Astrocyte (in vitro differentiated cells and primary cell): ENCODE measurements at regions not wholly inside any gene's neighbourhood (a gene's known extent, or its start where the extent isn't known, plus 50 kb on each side); places are given as distances from the start of the nearest gene placed in this dataset.

Experiments used
- DNase-seq: peaks from one replicate; pipeline ENCODE4 v3.0.0-alpha.2; 2010; ENCODE audit warnings: low read depth
- FAIRE-seq: peaks from 2 replicates; lab custom pipeline; 2011; peaks lifted over from hg19 to GRCh38; lab: Jason Lieb, UNC
- H2AFZ ChIP-seq: 2 replicates; pipeline ENCODE4 v1.6.0; 2012; ENCODE audit warnings: low read depth, low read length, inconsistent platforms
- H3K27ac ChIP-seq: 2 replicates; pipeline ENCODE4 v1.5.1; 2011; ENCODE audit warnings: low read depth, low read length, inconsistent platforms
- H3K27me3 ChIP-seq: 2 replicates; pipeline ENCODE4 v1.6.0; 2011; ENCODE audit warnings: low read length, inconsistent platforms; ENCODE audit not compliant: insufficient read depth
- H3K36me3 ChIP-seq: 2 replicates; pipeline ENCODE4 v1.5.1; 2011; ENCODE audit warnings: low read length, inconsistent platforms; ENCODE audit not compliant: insufficient read depth
- H3K4me1 ChIP-seq: 2 replicates; pipeline ENCODE4 v1.5.1; 2011; ENCODE audit warnings: low read length, inconsistent platforms; ENCODE audit not compliant: insufficient read depth
- H3K4me2 ChIP-seq: 2 replicates; pipeline ENCODE4 v1.6.0; 2012; ENCODE audit warnings: low read length, inconsistent platforms
- H3K4me3 ChIP-seq: 2 replicates; pipeline ENCODE4 v1.5.1; 2011; ENCODE audit warnings: low read depth, mild to moderate bottlenecking, low read length, inconsistent platforms; ENCODE audit not compliant: insufficient read depth
- H3K79me2 ChIP-seq: 2 replicates; pipeline ENCODE4 v1.6.0; 2012; ENCODE audit warnings: mild to moderate bottlenecking, low read length, inconsistent platforms; ENCODE audit not compliant: insufficient read depth
- H3K9ac ChIP-seq: 2 replicates; pipeline ENCODE4 v1.6.0; 2012; ENCODE audit warnings: mild to moderate bottlenecking, low read length, inconsistent platforms
- H3K9me3 ChIP-seq: 2 replicates; pipeline ENCODE4 v1.5.1; 2012; ENCODE audit warnings: low read depth, mild to moderate bottlenecking, low read length, inconsistent platforms; ENCODE audit not compliant: insufficient read depth
- H4K20me1 ChIP-seq: 2 replicates; pipeline ENCODE4 v1.6.0; 2012; ENCODE audit warnings: low read length, inconsistent platforms; ENCODE audit not compliant: insufficient read depth
- H3K27ac Mint-ChIP-seq: one replicate; pipeline ENCODE4 v1.8.0; 2021; ENCODE audit warnings: mild to moderate bottlenecking, mixed read lengths; ENCODE audit not compliant: unreplicated experiment
- H3K27me3 Mint-ChIP-seq: one replicate; pipeline ENCODE4 v1.8.0; 2021; ENCODE audit warnings: low read depth, mixed read lengths; ENCODE audit not compliant: unreplicated experiment
- H3K36me3 Mint-ChIP-seq: one replicate; pipeline ENCODE4 v1.8.0; 2021; ENCODE audit warnings: low read depth, mixed read lengths; ENCODE audit not compliant: unreplicated experiment
- H3K4me1 Mint-ChIP-seq: one replicate; pipeline ENCODE4 v1.8.0; 2021; ENCODE audit warnings: low read depth, mixed read lengths; ENCODE audit not compliant: unreplicated experiment
- H3K4me3 Mint-ChIP-seq: one replicate; pipeline ENCODE4 v1.8.0; 2021; ENCODE audit warnings: mild to moderate bottlenecking, moderate library complexity, mixed read lengths; ENCODE audit not compliant: unreplicated experiment
- H3K9me3 Mint-ChIP-seq: one replicate; pipeline ENCODE4 v1.8.0; 2021; ENCODE audit warnings: mild to moderate bottlenecking, mixed read lengths; ENCODE audit not compliant: unreplicated experiment
- EZH2 ChIP-seq: IDR thresholded peaks from 2 replicates; pipeline ENCODE4 v1.6.1; 2012; ENCODE audit warnings: mild to moderate bottlenecking, low read length, inconsistent platforms; ENCODE audit not compliant: insufficient read depth
- TF ChIP-seq, protein P1 (sequence below): IDR thresholded peaks from 2 replicates; pipeline ENCODE4 v1.5.1; 2011; ENCODE audit warnings: low read depth, mild to moderate bottlenecking, inconsistent platforms, low read length, moderate library complexity; ENCODE audit not compliant: insufficient read depth

- Mint-ChIP-seq H3K27me3 (peaks cover 9% of the 10 kb centered on the region), H3K36me3 (no peaks in the 10 kb centered on the region), H3K4me3 (no peak overlapping the region), H3K4me1 (peaks cover 12% of the 10 kb centered on the region), H3K9me3 (peaks cover under 1% of the 10 kb centered on the region), H3K27ac (no peak overlapping the region)
- no peaks in the 10 kb centered on the region for H3K27me3 ChIP-seq
- H3K9ac ChIP-seq = no peak overlapping the region
- no peak for FAIRE-seq
- no peak overlapping the region for H2AFZ ChIP-seq
- TF ChIP-seq, protein P1, sequence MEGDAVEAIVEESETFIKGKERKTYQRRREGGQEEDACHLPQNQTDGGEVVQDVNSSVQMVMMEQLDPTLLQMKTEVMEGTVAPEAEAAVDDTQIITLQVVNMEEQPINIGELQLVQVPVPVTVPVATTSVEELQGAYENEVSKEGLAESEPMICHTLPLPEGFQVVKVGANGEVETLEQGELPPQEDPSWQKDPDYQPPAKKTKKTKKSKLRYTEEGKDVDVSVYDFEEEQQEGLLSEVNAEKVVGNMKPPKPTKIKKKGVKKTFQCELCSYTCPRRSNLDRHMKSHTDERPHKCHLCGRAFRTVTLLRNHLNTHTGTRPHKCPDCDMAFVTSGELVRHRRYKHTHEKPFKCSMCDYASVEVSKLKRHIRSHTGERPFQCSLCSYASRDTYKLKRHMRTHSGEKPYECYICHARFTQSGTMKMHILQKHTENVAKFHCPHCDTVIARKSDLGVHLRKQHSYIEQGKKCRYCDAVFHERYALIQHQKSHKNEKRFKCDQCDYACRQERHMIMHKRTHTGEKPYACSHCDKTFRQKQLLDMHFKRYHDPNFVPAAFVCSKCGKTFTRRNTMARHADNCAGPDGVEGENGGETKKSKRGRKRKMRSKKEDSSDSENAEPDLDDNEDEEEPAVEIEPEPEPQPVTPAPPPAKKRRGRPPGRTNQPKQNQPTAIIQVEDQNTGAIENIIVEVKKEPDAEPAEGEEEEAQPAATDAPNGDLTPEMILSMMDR = no peak
- TF ChIP-seq EZH2 = no peak
- H3K9me3 ChIP-seq = no peaks in the 10 kb centered on the region
- H3K4me3 ChIP-seq = no peak overlapping the region
- H4K20me1 ChIP-seq = no peaks in the 10 kb centered on the region
- no peaks in the 10 kb centered on the region for H3K36me3 ChIP-seq
- DNase-seq = no peak
- H3K4me2 ChIP-seq = no peak overlapping the region
- no peaks in the 10 kb centered on the region for H3K79me2 ChIP-seq
- no peaks in the 10 kb centered on the region for H3K4me1 ChIP-seq
- no peak overlapping the region for H3K27ac ChIP-seq
Measured at GRCh38 chr1:87202922-87203655, 125.6 kb upstream of the LMO4 start.

GRCh38 chr1:87203904-87204303 lies 124.8 kb upstream of the LMO4 start:
- H3K27ac Mint-ChIP-seq = peak overlapping the region; percentile 37

GRCh38 chr1:87204441-87204840 lies 124.2 kb upstream of the LMO4 start:
- peak overlapping the region; percentile 24 for H3K27ac ChIP-seq
- H3K36me3 ChIP-seq = no peaks in the 10 kb centered on the region
- no peaks in the 10 kb centered on the region for H3K4me1 ChIP-seq
- Mint-ChIP-seq H3K4me3 (no peak overlapping the region), H3K36me3 (no peaks in the 10 kb centered on the region), H3K27ac (no peak overlapping the region), H3K4me1 (peaks cover 12% of the 10 kb centered on the region), H3K27me3 (peaks cover 9% of the 10 kb centered on the region), H3K9me3 (peaks cover 4% of the 10 kb centered on the region)
- DNase-seq (peak; percentile 8), FAIRE-seq (no peak)
- H3K4me3 ChIP-seq = no peak overlapping the region
- peak overlapping the region; percentile 5 for H3K9ac ChIP-seq
- H3K79me2 ChIP-seq = no peaks in the 10 kb centered on the region
- H3K9me3 ChIP-seq = no peaks in the 10 kb centered on the region
- no peak for TF ChIP-seq EZH2
- TF ChIP-seq, protein P1 = no peak
- peak overlapping the region; percentile 39 for H3K4me2 ChIP-seq
- no peaks in the 10 kb centered on the region for H3K27me3 ChIP-seq
- H2AFZ ChIP-seq = no peak overlapping the region
- no peaks in the 10 kb centered on the region for H4K20me1 ChIP-seq

More at GRCh38 chr1:87203904-87204303, 124.8 kb upstream of the LMO4 start:
- H3K4me1 Mint-ChIP-seq = peaks cover 12% of the 10 kb centered on the region
- FAIRE-seq (peak; percentile 92), DNase-seq (peak; percentile 70)
- no peak overlapping the region for H3K4me3 Mint-ChIP-seq
- Histone ChIP-seq H3K27ac (peak overlapping the region; percentile 24), H3K4me2 (peak overlapping the region; percentile 39), H3K36me3 (no peaks in the 10 kb centered on the region), H2AFZ (no peak overlapping the region), H3K4me1 (no peaks in the 10 kb centered on the region), H3K27me3 (no peaks in the 10 kb centered on the region), H3K9me3 (no peaks in the 10 kb centered on the region), H3K4me3 (no peak overlapping the region), H3K79me2 (no peaks in the 10 kb centered on the region), H4K20me1 (no peaks in the 10 kb centered on the region), H3K9ac (peak overlapping the region; percentile 5)
- no peak for TF ChIP-seq EZH2
- peaks cover 4% of the 10 kb centered on the region for H3K9me3 Mint-ChIP-seq
- H3K36me3 Mint-ChIP-seq = no peaks in the 10 kb centered on the region
- peaks cover 9% of the 10 kb centered on the region for H3K27me3 Mint-ChIP-seq
